ENCODE measurements at regions not wholly inside any gene's neighbourhood (a gene's known extent, or its start where the extent isn't known, plus 50 kb on each side); places are given as distances from the start of the nearest gene placed in this dataset.

DNA sequence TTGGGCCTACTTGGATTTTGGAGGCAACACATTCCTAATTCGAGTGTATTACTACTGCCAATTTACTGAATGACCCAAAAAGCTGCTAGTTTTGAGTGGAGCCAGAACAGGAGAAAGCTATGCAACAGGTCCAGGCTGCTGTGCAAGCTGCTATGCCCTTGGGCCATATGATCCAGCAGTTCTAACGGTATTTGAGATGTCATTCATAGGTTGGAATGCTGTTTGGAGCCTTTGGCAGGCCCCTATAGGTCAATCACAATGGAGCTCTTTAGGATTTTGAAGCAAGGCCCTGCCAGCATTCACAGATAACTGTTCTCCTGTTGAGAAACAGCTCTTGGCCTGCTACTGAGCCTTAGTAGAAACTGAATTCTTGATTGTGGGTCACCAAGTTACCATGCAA lies 368.7 kb downstream of the CDH19 start:
- TF ChIP-seq, protein P1, sequence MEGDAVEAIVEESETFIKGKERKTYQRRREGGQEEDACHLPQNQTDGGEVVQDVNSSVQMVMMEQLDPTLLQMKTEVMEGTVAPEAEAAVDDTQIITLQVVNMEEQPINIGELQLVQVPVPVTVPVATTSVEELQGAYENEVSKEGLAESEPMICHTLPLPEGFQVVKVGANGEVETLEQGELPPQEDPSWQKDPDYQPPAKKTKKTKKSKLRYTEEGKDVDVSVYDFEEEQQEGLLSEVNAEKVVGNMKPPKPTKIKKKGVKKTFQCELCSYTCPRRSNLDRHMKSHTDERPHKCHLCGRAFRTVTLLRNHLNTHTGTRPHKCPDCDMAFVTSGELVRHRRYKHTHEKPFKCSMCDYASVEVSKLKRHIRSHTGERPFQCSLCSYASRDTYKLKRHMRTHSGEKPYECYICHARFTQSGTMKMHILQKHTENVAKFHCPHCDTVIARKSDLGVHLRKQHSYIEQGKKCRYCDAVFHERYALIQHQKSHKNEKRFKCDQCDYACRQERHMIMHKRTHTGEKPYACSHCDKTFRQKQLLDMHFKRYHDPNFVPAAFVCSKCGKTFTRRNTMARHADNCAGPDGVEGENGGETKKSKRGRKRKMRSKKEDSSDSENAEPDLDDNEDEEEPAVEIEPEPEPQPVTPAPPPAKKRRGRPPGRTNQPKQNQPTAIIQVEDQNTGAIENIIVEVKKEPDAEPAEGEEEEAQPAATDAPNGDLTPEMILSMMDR (IDR thresholded peaks at IDR 0.05 in 8 of 11, conservative IDR thresholded peaks at IDR 0.05 in 3 of 11), result no peak
- TF ChIP-seq POLR2A (IDR thresholded peaks at IDR 0.05) (no peak), POLR2AphosphoS5 (IDR thresholded peaks at IDR 0.05) (no peak)
